A549 (cell line): ENCODE measurements at regions not wholly inside any gene's neighbourhood (a gene's known extent, or its start where the extent isn't known, plus 50 kb on each side); places are given as distances from the start of the nearest gene placed in this dataset.

Experiments
- ATAC-seq, 2 experiments: fragments of 200-7000 bp in 1 of 2; fragments of >200 bp in 1 of 2; cut with Nextera tagmentation in 1 of 2; cut with Tn5 transposase in 1 of 2; 3 replicates each; pipeline versions ENCODE4 v1.8.0 to v1.9.1; 2018 to 2020; ENCODE audit warnings: mild to moderate bottlenecking in 1 of 2, moderate library complexity in 1 of 2
- CTCF ChIA-PET: fragments of 300-600 bp; sonication (Branson Sonifier 250); formaldehyde crosslinking; extraction: SDS; loops from one replicate; lab custom pipeline; 2021; ENCODE audit warnings: antibody characterized with exemption, inconsistent platforms; lab: Yijun Ruan, JAX
- POLR2A ChIA-PET: fragments of 350-600 bp; formaldehyde crosslinking; extraction: SDS; loops from one replicate; lab custom pipeline; 2021; ENCODE audit warnings: antibody characterized with exemption, inconsistent platforms; lab: Yijun Ruan, JAX
- DNase-seq, 2 experiments: peaks; one replicate each; pipeline versions ENCODE4 v3.0.0 to v3.0.0-alpha.2; 2011 to 2016; ENCODE audit warnings: low read depth in 1 of 2, low spot score in 1 of 2
- FAIRE-seq: peaks from 2 replicates; lab custom pipeline; 2011; peaks lifted over from hg19 to GRCh38; lab: Jason Lieb, UNC
- H3K27ac ChIP-seq, 2 experiments: fragments of >200 bp; sonication (Bioruptor Twin); formaldehyde crosslinking; 3 replicates each; pipeline ENCODE4 v1.5.1; 2016 to 2017
- H3K4me1 ChIP-seq: fragments of >200 bp; sonication (Bioruptor Twin); formaldehyde crosslinking; 3 replicates; pipeline ENCODE4 v1.6.1; 2016
- H3K4me2 ChIP-seq: fragments of >200 bp; sonication (Bioruptor Twin); formaldehyde crosslinking; 3 replicates; pipeline ENCODE4 v1.6.1; 2016
- H3K4me3 ChIP-seq: fragments of >200 bp; sonication (Bioruptor Twin); formaldehyde crosslinking; 3 replicates; pipeline ENCODE4 v1.5.1; 2016
- H3K9me3 ChIP-seq: fragments of >200 bp; sonication (Bioruptor Twin); formaldehyde crosslinking; 3 replicates; pipeline ENCODE4 v1.6.1; 2016
- BCL3 ChIP-seq: fragments of >200 bp; sonication (Bioruptor Twin); formaldehyde crosslinking; IDR thresholded peaks from 3 replicates; pipeline ENCODE4 v1.6.1; 2016
- CBX8 ChIP-seq: fragments of 200-600 bp; sonication (generic); IDR thresholded peaks from 2 replicates; pipeline ENCODE4 v1.6.1; 2016
- E2F6 ChIP-seq: IDR thresholded peaks from 2 replicates; pipeline ENCODE4 v1.6.1; 2012; ENCODE audit warnings: low read depth, borderline replicate concordance
- JUN ChIP-seq, 2 experiments: fragments of >200 bp; sonication (Bioruptor Twin); formaldehyde crosslinking; IDR thresholded peaks; 2 replicates in 1 of 2; 3 replicates in 1 of 2; pipeline ENCODE4 v1.6.1; 2016 to 2017
- MAFK ChIP-seq: fragments of 450-650 bp; IDR thresholded peaks from 2 replicates; pipeline ENCODE4 v1.6.1; 2014; ENCODE audit not compliant: partially characterized antibody
- MAZ ChIP-seq: fragments of 150-350 bp; IDR thresholded peaks from 2 replicates; pipeline ENCODE4 v1.6.1; 2014; ENCODE audit warnings: antibody characterized with exemption, low read depth, low read length, borderline replicate concordance
- NFE2L2 ChIP-seq: fragments of 150-350 bp; conservative IDR thresholded peaks from 2 replicates; pipeline ENCODE4 v1.6.1; 2014; ENCODE audit warnings: low read length
- PBX3 ChIP-seq: IDR thresholded peaks from 2 replicates; pipeline ENCODE4 v1.6.1; 2012
- PHF8 ChIP-seq: fragments of 200-600 bp; sonication (generic); IDR thresholded peaks from 2 replicates; pipeline ENCODE4 v1.6.1; 2016; ENCODE audit warnings: low read depth, mild to moderate bottlenecking, antibody characterized with exemption, moderate library complexity, borderline replicate concordance
- RNF2 ChIP-seq: fragments of 200-600 bp; sonication (generic); IDR thresholded peaks from 2 replicates; pipeline ENCODE4 v1.6.1; 2016; ENCODE audit warnings: low read depth, mild to moderate bottlenecking, antibody characterized with exemption, moderate library complexity, borderline replicate concordance
- TP53 ChIP-seq: fragments of 250-450 bp; sonication (Bioruptor Pico); IDR thresholded peaks from 2 replicates; pipeline ENCODE4 v1.5.0; 2021; ENCODE audit warnings: mild to moderate bottlenecking, moderate library complexity
- ZC3H11A ChIP-seq: fragments of 450-650 bp; IDR thresholded peaks from 2 replicates; pipeline ENCODE4 v1.6.1; 2014; ENCODE audit warnings: antibody characterized with exemption, mild to moderate bottlenecking
- WGBS: methylation state at CpG from one replicate; pipeline ENCODE4 v1.1.6; 2017; ENCODE audit errors: missing lambda C conversion rate; 5-methylcytosine and 5-hydroxymethylcytosine counted together
- TF ChIP-seq, protein P1 (sequence below): fragments of >200 bp; sonication (Bioruptor Twin); formaldehyde crosslinking; IDR thresholded peaks from 3 replicates; pipeline ENCODE4 v1.5.1; 2016

DNA sequence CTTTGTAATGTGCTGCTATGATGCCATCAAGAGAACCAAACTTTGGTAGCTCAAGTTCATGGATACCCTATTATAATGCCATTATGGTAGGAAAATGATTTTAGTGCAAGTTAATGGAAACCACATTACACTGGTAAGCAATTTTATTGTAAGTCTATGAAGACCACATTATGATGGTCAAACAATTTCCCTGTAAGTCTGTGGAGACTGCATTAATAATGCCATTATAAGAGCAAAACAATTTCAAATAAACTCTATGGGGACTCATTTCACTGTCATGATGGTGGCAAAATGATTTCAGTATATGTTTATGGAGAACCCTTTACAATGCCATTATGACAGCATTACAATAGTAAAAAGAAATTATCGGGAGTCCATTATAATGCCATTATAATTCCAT is 602.0 kb upstream of the MEF2C start (continued):
- TF ChIP-seq, protein P1, sequence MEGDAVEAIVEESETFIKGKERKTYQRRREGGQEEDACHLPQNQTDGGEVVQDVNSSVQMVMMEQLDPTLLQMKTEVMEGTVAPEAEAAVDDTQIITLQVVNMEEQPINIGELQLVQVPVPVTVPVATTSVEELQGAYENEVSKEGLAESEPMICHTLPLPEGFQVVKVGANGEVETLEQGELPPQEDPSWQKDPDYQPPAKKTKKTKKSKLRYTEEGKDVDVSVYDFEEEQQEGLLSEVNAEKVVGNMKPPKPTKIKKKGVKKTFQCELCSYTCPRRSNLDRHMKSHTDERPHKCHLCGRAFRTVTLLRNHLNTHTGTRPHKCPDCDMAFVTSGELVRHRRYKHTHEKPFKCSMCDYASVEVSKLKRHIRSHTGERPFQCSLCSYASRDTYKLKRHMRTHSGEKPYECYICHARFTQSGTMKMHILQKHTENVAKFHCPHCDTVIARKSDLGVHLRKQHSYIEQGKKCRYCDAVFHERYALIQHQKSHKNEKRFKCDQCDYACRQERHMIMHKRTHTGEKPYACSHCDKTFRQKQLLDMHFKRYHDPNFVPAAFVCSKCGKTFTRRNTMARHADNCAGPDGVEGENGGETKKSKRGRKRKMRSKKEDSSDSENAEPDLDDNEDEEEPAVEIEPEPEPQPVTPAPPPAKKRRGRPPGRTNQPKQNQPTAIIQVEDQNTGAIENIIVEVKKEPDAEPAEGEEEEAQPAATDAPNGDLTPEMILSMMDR = no peak

GRCh38 chr5:89480406-89481007 is 597.5 kb upstream of the MEF2C start:
- POLR2A ChIA-PET = no interaction called here
- no peak for DNase-seq
- no peak for ATAC-seq

DNA sequence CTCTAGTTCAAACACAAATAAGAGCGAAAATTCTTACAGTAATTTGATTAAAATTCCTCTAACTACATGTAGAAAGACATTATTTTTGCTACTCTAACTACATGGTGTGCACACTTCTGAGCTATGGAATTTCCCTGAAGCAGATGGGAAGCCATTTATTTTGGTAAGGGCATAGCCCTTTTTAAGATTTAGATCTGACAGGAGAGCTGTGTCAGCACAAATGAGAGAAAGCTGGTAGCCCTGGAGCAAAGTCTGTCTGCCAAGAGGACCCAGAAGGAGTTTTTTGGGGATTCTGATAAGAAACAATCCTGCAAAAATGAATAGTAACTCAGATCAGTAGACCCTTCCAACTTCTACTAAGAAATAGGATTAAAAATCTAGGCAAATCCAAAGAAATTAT is 595.9 kb upstream of the MEF2C start:
- H3K4me3 ChIP-seq = no peak overlapping the region
- POLR2A ChIA-PET = no interaction called here
- H3K4me2 ChIP-seq = no peak overlapping the region
- WGBS = 0% methylated on average over 1 of the region's 1 CpG
- ATAC-seq (no peak), DNase-seq (no peak), FAIRE-seq (no peak)
- no peak for TF ChIP-seq E2F6
- TF ChIP-seq MAFK = peak; percentile 54
- H3K9me3 ChIP-seq = no peaks in the 10 kb centered on the region
- CTCF ChIA-PET = no interaction called here
- no peaks in the 10 kb centered on the region for H3K4me1 ChIP-seq
- no peak overlapping the region for H3K27ac ChIP-seq

More at GRCh38 chr5:89480406-89481007, 597.5 kb upstream of the MEF2C start:
- Histone ChIP-seq H3K4me3 (no peak overlapping the region), H3K4me2 (no peak overlapping the region), H3K9me3 (no peaks in the 10 kb centered on the region), H3K4me1 (no peaks in the 10 kb centered on the region), H3K27ac (no peak overlapping the region)
- 0% methylated on average over 1 of the region's 1 CpG for WGBS
- CTCF ChIA-PET = no interaction called here
- no peak for FAIRE-seq
- TF ChIP-seq TP53 (CRISPR knock-in tag) = no peak
- no peak for TF ChIP-seq RNF2
- TF ChIP-seq BCL3 = no peak
- no peak for TF ChIP-seq NFE2L2
- no peak for TF ChIP-seq E2F6
- TF ChIP-seq PHF8 = no peak
- no peak for TF ChIP-seq PBX3
- TF ChIP-seq ZC3H11A = no peak
- TF ChIP-seq MAZ = no peak

GRCh38 chr5:89473196-89473595 is 590.2 kb upstream of the MEF2C start:
- Histone ChIP-seq H3K4me3 (no peak overlapping the region), H3K9me3 (no peaks in the 10 kb centered on the region), H3K27ac (no peak overlapping the region), H3K4me2 (no peak overlapping the region), H3K4me1 (no peaks in the 10 kb centered on the region)
- 1% methylated on average over 3 of the region's 3 CpGs for WGBS
- no peak for TF ChIP-seq JUN (IDR thresholded peaks at IDR 0.05)
- no peak for TF ChIP-seq CBX8
- no peak for DNase-seq
- ATAC-seq = no peak
- POLR2A ChIA-PET = no interaction called here
- CTCF ChIA-PET = no interaction called here
- no peak for FAIRE-seq
